HepG2 (cell line): ENCODE measurements at regions not wholly inside any gene's neighbourhood (a gene's known extent, or its start where the extent isn't known, plus 50 kb on each side); places are given as distances from the start of the nearest gene placed in this dataset.

Experiments used
- ATAC-seq: fragments of 200-7000 bp; cut with Tn5 transposase; 3 replicates; pipeline ENCODE4 v1.9.1; 2020; ENCODE audit warnings: mild to moderate bottlenecking, moderate library complexity
- BruUV-seq: library from RNA; stranded (reverse); fragments of 400-500 nt; replicated peaks from 2 replicates; lab custom pipeline; 2021; lab: Mats Ljungman, UMichigan
- CTCF ChIA-PET: fragments of 300-600 bp; formaldehyde crosslinking; extraction: SDS; loops from one replicate; lab custom pipeline; 2021; ENCODE audit warnings: low total read pairs, inconsistent platforms, low intra/inter-chr PET ratio; lab: Yijun Ruan, JAX
- POLR2A ChIA-PET: fragments of 350-600 bp; sonication (Branson Sonifier 250); formaldehyde crosslinking; loops from one replicate; lab custom pipeline; 2020; ENCODE audit warnings: antibody characterized with exemption, inconsistent platforms; lab: Yijun Ruan, JAX
- DNase-seq: peaks from one replicate; pipeline ENCODE4 v3.0.0-alpha.2; 2015; ENCODE audit warnings: low spot score
- FAIRE-seq: peaks from 3 replicates; lab custom pipeline; 2011; peaks lifted over from hg19 to GRCh38; lab: Jason Lieb, UNC
- H2AFZ ChIP-seq: one replicate; pipeline ENCODE4 v1.6.1; 2011; ENCODE audit warnings: low read length, inconsistent platforms
- H3K27ac ChIP-seq: fragments of 300-600 bp; 3 replicates; pipeline ENCODE4 v1.8.0; 2011; ENCODE audit warnings: mixed run types, mild to moderate bottlenecking, mixed read lengths, low read length, inconsistent platforms; ENCODE audit not compliant: insufficient read depth; ENCODE audit errors: extremely low read length
- H3K27me3 ChIP-seq, 2 experiments: fragments of 200-600 bp in 1 of 2; 2 replicates in 1 of 2; 3 replicates in 1 of 2; pipeline versions ENCODE4 v1.6.0 to v1.8.0; 2011; ENCODE audit warnings: low read length in 2 of 2, mild to moderate bottlenecking in 2 of 2, moderate library complexity in 2 of 2, inconsistent platforms in 1 of 2; ENCODE audit not compliant: insufficient read depth in 2 of 2, control insufficient read depth in 1 of 2
- H3K36me3 ChIP-seq, 2 experiments: fragments of 200-600 bp in 1 of 2; replicated peaks in 1 of 2; 2 replicates in 1 of 2; 3 replicates in 1 of 2; pipeline versions ENCODE4 v1.5.1 to v1.8.0; 2011; ENCODE audit warnings: low read length in 2 of 2, inconsistent platforms in 1 of 2; ENCODE audit not compliant: insufficient read depth in 2 of 2, control insufficient read depth in 1 of 2
- H3K4me1 ChIP-seq: 2 replicates; pipeline ENCODE4 v1.5.1; 2012; ENCODE audit warnings: low read length, inconsistent platforms; ENCODE audit not compliant: insufficient read depth
- H3K4me2 ChIP-seq: 2 replicates; pipeline ENCODE4 v1.6.0; 2011; ENCODE audit warnings: low read depth, low read length, inconsistent platforms
- H3K4me3 ChIP-seq, 3 experiments: fragments of 200-600 bp in 1 of 3; sonication (generic), shearing (Covaris generic) in 1 of 3; replicated peaks in 1 of 3; 2 replicates each; pipeline ENCODE4 v1.5.1; 2011 to 2016; ENCODE audit warnings: low read length in 3 of 3, inconsistent platforms in 2 of 3, low read depth in 2 of 3, mild to moderate bottlenecking in 2 of 3, control low read depth in 1 of 3, mixed read lengths in 1 of 3; ENCODE audit not compliant: insufficient read depth in 1 of 3
- H3K79me2 ChIP-seq: one replicate; pipeline ENCODE4 v1.6.1; 2011; ENCODE audit warnings: low read length, inconsistent platforms; ENCODE audit not compliant: insufficient read depth
- H3K9ac ChIP-seq: 2 replicates; pipeline ENCODE4 v1.6.0; 2011; ENCODE audit warnings: mild to moderate bottlenecking, low read depth, low read length, inconsistent platforms; ENCODE audit not compliant: insufficient read depth
- H3K9me3 ChIP-seq: 2 replicates; pipeline ENCODE4 v1.5.1; 2012; ENCODE audit warnings: mild to moderate bottlenecking, low read length
- H4K20me1 ChIP-seq: 2 replicates; pipeline ENCODE4 v1.6.0; 2011; ENCODE audit warnings: inconsistent platforms, mild to moderate bottlenecking, low read length, moderate library complexity; ENCODE audit not compliant: insufficient read depth
- ARID2 ChIP-seq: sonication (generic); formaldehyde crosslinking; IDR thresholded peaks from 2 replicates; pipeline ENCODE4 v1.8.1; 2022; ENCODE audit warnings: mild to moderate bottlenecking, missing genetic modification reagents, borderline replicate concordance
- ATAD3A ChIP-seq: sonication (generic); formaldehyde crosslinking; IDR thresholded peaks from 2 replicates; pipeline ENCODE4 v1.4.0; 2020; ENCODE audit warnings: missing genetic modification reagents
- CENPBD1 ChIP-seq: sonication (generic); formaldehyde crosslinking; IDR thresholded peaks from 2 replicates; pipeline ENCODE4 v1.8.0; 2022; ENCODE audit warnings: missing genetic modification reagents, low read depth, mild to moderate bottlenecking, borderline replicate concordance
- EED ChIP-seq: sonication (generic); formaldehyde crosslinking; IDR thresholded peaks from 2 replicates; pipeline ENCODE4 v1.5.0; 2020; ENCODE audit warnings: mild to moderate bottlenecking, missing genetic modification reagents
- EZH2 ChIP-seq: conservative IDR thresholded peaks from 2 replicates; pipeline ENCODE4 v1.6.1; 2012; ENCODE audit warnings: mild to moderate bottlenecking, low read depth, low read length, moderate library complexity
- GRHL1 ChIP-seq: sonication (generic); formaldehyde crosslinking; conservative IDR thresholded peaks from 2 replicates; pipeline ENCODE4 v1.8.0; 2022; ENCODE audit warnings: missing genetic modification reagents
- HES4 ChIP-seq: sonication (generic); formaldehyde crosslinking; IDR thresholded peaks from 2 replicates; pipeline ENCODE4 v1.9.0; 2021; ENCODE audit warnings: mild to moderate bottlenecking, missing genetic modification reagents, borderline replicate concordance
- MIER3 ChIP-seq: IDR thresholded peaks from 2 replicates; pipeline ENCODE4 v1.6.1; 2016; ENCODE audit warnings: missing compliant biosample characterization, borderline replicate concordance
- NFRKB ChIP-seq: fragments of 450-650 bp; IDR thresholded peaks from 2 replicates; pipeline ENCODE4 v1.6.1; 2017
- PATZ1 ChIP-seq: sonication (generic); formaldehyde crosslinking; IDR thresholded peaks from 2 replicates; pipeline ENCODE4 v1.4.0; 2020; ENCODE audit warnings: missing genetic modification reagents
- ZBTB38 ChIP-seq: sonication (generic); formaldehyde crosslinking; IDR thresholded peaks from 2 replicates; pipeline ENCODE4 v1.5.1; 2020; ENCODE audit warnings: mild to moderate bottlenecking, missing genetic modification reagents
- ZFP36 ChIP-seq: fragments of 150-350 bp; IDR thresholded peaks from 2 replicates; pipeline ENCODE4 v1.6.1; 2018; ENCODE audit warnings: borderline replicate concordance, low read length, low read depth; ENCODE audit not compliant: partially characterized antibody
- ZNF468 ChIP-seq: sonication (generic); formaldehyde crosslinking; IDR thresholded peaks from 2 replicates; pipeline ENCODE4 v1.8.0; 2022; ENCODE audit warnings: mild to moderate bottlenecking, moderate library complexity, missing genetic modification reagents
- ZNF510 ChIP-seq: sonication (generic); formaldehyde crosslinking; IDR thresholded peaks from 2 replicates; pipeline ENCODE4 v1.4.0; 2020; ENCODE audit warnings: low read depth, mild to moderate bottlenecking, missing genetic modification reagents
- ZNF597 ChIP-seq: sonication (generic); formaldehyde crosslinking; IDR thresholded peaks from 2 replicates; pipeline ENCODE4 v1.5.0; 2020; ENCODE audit warnings: missing genetic modification reagents
- ZNF839 ChIP-seq: sonication (generic); formaldehyde crosslinking; IDR thresholded peaks from 2 replicates; pipeline ENCODE4 v1.4.0; 2020; ENCODE audit warnings: missing genetic modification reagents, mild to moderate bottlenecking, borderline replicate concordance
- ZSCAN25 ChIP-seq: sonication (generic); formaldehyde crosslinking; IDR thresholded peaks from 2 replicates; pipeline ENCODE4 v1.8.0; 2022; ENCODE audit warnings: mild to moderate bottlenecking, missing genetic modification reagents
- WGBS: methylation state at CpG from one replicate; pipeline ENCODE4 v1.1.6; 2017; ENCODE audit warnings: low lambda C conversion rate; 5-methylcytosine and 5-hydroxymethylcytosine counted together
- in situ Hi-C: cut with HindIII; loops from 2 replicates; pipeline ENCODE4 v1.10.0; 2017; ENCODE audit warnings: low pct_unique_long_range_greater_than_20kb; ENCODE audit not compliant: extremely low pct_ligation_motif_present
- intact Hi-C: fragments of 100-400 bp; cut with micrococcal nuclease; formaldehyde crosslinking; loops from one replicate; pipeline ENCODE4 v1.10.0; 2022; ENCODE audit not compliant: unreplicated experiment

GRCh38 chr12:67519484-67520433 lies 128.8 kb upstream of the DYRK2 start:
- Histone ChIP-seq H3K36me3 (no peaks in the 10 kb centered on the region), H4K20me1 (no peaks in the 10 kb centered on the region), H3K27me3 (peaks cover 0 to 3% of the 10 kb centered on the region in 2 experiments; a peak in 1 of 5 replicates), H3K9ac (no peak overlapping the region), H2AFZ (no peak overlapping the region), H3K4me3 (no peak overlapping the region), H3K4me1 (no peaks in the 10 kb centered on the region), H3K4me2 (no peak overlapping the region), H3K27ac (no peak overlapping the region), H3K9me3 (no peaks in the 10 kb centered on the region), H3K79me2 (no peaks in the 10 kb centered on the region)
- ATAC-seq (no peak), DNase-seq (no peak), FAIRE-seq (no peak)
- ChIA-PET CTCF (no interaction called here), POLR2A (no interaction called here)
- intact Hi-C loops, result no loop called here
- 22% methylated on average over 7 of the region's 7 CpGs for whole genome bisulfite sequencing
- no peak for TF ChIP-seq ZBTB38 (CRISPR knock-in tag)
- no peak for TF ChIP-seq HES4
- TF ChIP-seq GRHL1 (CRISPR knock-in tag), result no peak
- no peak for TF ChIP-seq EZH2
- TF ChIP-seq ARID2 (CRISPR knock-in tag), result no peak
- TF ChIP-seq ZNF468 (CRISPR knock-in tag), result no peak
- no peak for TF ChIP-seq ZSCAN25 (CRISPR knock-in tag)
- TF ChIP-seq PATZ1 (CRISPR knock-in tag), result no peak
- no peak for TF ChIP-seq MIER3 (CRISPR knock-in tag)
- no peak for TF ChIP-seq NFRKB
- TF ChIP-seq ATAD3A, result no peak
- no peak for TF ChIP-seq CENPBD1 (CRISPR knock-in tag)
- no peak for TF ChIP-seq ZFP36
- no peak for TF ChIP-seq ZNF510 (CRISPR knock-in tag)
- no peak for TF ChIP-seq ZNF597
- no peak for TF ChIP-seq ZNF839 (CRISPR knock-in tag)
- TF ChIP-seq EED (CRISPR knock-in tag), result no peak
- in situ Hi-C loops, result no loop called here
- BruUV-seq, result no TSS peak
